ENCODE measurements at regions not wholly inside any gene's neighbourhood (a gene's known extent, or its start where the extent isn't known, plus 50 kb on each side); places are given as distances from the start of the nearest gene placed in this dataset.

GRCh38 chr5:143673676-143674468 is 138.1 kb upstream of the HMHB1 start:
- intact Hi-C loops (cut with DNase I) = no loop called here
- no peak for DNase-seq

GRCh38 chr5:143672806-143673205 is 139.2 kb upstream of the HMHB1 start:
- DNase-seq = peak in 15 of 42 donors; percentile 1 to 66 (median 23)
- intact Hi-C loops (cut with DNase I) = no loop called here

DNA sequence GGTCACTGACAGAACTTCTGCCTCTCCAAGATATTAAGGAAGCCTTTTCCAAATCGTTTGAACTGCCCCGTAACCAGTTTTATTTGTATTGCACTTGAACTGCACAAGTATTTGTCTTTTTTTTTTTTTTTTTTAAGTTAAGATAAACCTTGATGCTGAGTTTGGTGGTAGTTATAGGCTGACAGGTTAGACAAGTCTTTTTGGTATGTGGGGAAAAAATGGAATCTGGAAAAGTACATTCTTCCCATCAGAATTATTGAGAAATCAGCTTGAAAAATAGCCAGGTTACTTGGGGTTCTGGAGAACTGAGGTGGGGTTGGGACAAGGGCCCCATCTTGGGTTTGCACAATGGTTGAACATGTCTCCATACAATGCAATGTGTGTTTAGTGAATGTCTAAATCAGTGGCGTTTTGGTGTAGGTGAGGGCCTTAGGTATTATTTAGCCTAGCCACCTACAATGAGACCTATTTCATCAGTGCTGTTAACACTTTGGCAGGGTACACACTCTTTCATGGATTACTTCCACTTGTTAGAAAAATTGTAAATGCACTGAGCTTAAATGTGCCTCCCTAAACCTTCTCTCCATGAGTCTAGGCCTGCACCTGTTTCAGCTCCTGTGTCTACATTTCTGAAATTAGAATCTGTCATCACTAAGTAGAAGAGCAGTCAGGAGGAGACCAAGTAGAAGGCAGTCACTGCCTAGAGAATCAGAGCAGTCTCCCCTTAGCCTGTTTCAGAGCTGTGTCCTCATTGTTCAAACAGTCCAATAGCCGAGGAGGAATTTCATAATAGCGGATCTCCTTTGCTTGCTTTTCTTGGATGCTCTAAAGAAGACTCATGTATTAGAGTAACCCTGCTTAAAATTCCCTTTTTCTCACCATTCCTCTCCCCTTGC is 140.0 kb upstream of the HMHB1 start:
- DNase-seq = no peak
- intact Hi-C loops (cut with DNase I) = no loop called here

- intact Hi-C loops (cut with DNase I) = no loop called here
- DNase-seq = no peak
Observed at GRCh38 chr5:143671021-143671420, 140.9 kb upstream of the HMHB1 start.

GRCh38 chr5:143665866-143666265 is 146.1 kb upstream of the HMHB1 start:
- intact Hi-C loops (cut with DNase I) = no loop called here
- no peak for DNase-seq

DNA sequence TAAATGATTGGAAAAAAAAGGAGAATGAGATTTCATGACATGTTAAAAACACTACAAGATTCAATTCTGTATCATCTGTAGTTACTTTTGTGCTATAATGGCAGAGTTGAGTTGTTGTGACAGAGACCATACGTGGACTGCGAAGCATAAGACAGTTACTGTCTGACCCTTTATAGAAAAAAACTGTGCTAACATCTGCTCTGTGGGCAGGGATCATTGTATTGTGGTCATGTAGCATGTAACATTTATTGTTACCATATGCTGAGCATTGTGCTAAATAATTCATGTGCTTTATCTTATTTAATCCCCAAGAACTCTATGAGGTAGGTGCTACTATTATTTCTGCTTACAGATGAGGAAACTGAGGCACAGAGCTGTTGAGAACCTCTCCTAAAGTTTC is 147.3 kb upstream of the HMHB1 start:
- intact Hi-C loops (cut with DNase I) = no loop called here
- DNase-seq = no peak

- intact Hi-C loops (cut with DNase I) = no loop called here
- no peak for DNase-seq
Observed at GRCh38 chr5:143663872-143664271, 148.1 kb upstream of the HMHB1 start.

GRCh38 chr5:143662020-143662419 is 149.9 kb upstream of the HMHB1 start:
- intact Hi-C loops (cut with DNase I) = no loop called here
- DNase-seq = no peak

DNA sequence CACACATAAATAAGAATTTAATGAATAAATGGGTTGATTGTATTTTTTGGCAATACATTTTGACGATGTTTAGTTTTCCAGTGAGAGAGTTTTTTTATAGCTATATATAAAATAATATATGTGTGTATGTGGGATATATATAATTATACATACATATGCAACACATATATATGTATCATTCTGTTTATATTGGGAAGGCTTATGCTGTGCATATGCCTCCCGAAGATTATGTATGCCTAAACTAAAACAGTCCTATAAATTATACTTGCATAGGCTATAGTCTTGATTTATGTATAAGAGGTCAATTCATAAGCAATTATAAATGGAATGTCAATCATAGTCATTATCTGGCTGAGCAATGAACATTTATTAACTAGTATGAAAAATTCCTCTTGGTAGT is 151.3 kb upstream of the HMHB1 start:
- intact Hi-C loops (cut with DNase I) = no loop called here
- no peak for DNase-seq

GRCh38 chr5:143659599-143660238 is 152.2 kb upstream of the HMHB1 start:
- intact Hi-C loops (cut with DNase I) = no loop called here
- DNase-seq = no peak

- no peak for DNase-seq
- intact Hi-C loops (cut with DNase I) = no loop called here
Observed at GRCh38 chr5:143658956-143659355, 153.0 kb upstream of the HMHB1 start.

GRCh38 chr5:143657647-143658285 is 154.2 kb upstream of the HMHB1 start:
- no peak for DNase-seq
- intact Hi-C loops (cut with DNase I) = no loop called here

DNA sequence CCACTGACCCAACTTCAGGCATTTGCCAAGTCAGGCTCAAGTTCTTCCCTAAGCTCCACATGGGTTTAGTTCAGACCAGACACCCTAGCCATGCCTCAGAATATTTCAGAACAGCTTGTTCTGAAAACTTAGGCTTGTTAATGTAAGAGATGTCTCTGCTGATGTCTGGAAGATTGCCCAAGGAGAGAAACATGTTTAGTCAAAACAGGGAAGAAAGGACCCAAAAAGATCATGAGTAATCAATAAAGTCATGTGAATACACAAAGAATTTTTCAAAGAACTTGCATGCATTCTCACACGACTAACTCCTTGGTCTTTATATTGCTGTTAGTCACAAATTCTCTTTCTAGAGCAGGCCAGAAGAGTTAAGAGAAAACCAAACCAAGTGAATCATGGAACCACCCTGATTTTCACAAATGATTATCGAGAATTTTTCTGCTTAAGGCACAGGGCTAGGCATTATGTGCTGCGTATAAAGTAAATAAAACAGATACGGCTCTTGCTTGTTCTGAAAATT is 158.1 kb upstream of the HMHB1 start:
- no peak for DNase-seq
- intact Hi-C loops (cut with DNase I) = no loop called here

DNA sequence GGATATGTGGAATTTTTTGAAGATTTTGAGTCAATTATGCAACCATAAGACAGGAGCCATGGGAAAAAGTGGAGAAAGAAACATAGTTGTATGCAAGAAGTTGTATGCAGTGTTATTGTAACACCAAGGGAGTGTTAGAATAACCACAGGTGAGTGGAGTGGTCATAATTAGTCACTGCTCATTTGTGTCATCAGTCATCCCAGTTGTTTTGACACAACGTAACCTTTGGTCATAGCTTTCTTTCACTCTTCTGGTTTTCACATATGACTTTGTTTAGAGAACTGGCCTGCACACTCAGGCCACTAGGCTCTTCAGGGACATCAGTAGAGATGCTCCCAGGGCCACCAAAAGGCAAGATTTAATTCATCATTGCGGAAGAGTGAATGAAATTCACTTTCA is 158.7 kb upstream of the HMHB1 start:
- intact Hi-C loops (cut with DNase I) = no loop called here
- DNase-seq = no peak

DNA sequence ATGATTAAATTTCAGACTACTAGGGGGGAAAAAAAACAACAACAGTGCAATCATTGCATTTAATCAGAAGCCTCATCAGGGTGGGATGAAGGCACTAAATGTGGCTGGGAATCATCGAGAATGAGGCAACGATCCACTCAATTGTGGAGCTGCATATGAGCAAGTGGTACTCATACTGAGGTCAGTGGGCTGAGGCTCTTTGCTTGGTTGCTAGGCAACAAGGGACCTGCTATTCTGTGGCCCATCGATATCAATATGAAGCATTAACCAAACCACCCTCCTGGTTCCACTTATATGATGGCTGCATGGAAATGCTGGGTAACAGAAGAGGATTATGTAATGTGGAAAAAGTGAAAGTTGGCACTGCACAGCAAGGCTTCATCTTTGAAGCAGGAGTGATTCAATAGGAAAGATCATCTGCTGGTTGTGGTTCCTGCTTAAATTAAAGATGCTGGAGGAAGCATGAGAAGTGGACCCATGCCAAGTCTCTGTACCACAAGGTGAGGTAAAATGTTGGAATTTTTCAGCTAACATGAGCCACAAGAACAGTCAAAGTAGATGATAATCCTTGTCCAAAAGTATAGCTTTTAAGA is 159.8 kb upstream of the HMHB1 start:
- intact Hi-C loops (cut with DNase I) = no loop called here
- DNase-seq = no peak

GRCh38 chr5:143649937-143650621 is 161.9 kb upstream of the HMHB1 start:
- no peak for DNase-seq
- intact Hi-C loops (cut with DNase I) = no loop called here

GRCh38 chr5:143648696-143649095 is 163.3 kb upstream of the HMHB1 start:
- intact Hi-C loops (cut with DNase I) = no loop called here
- peak in 3 of 42 donors; percentile 21 to 62 (median 22) for DNase-seq

- intact Hi-C loops (cut with DNase I) = no loop called here
- no peak for DNase-seq
Observed at GRCh38 chr5:143646961-143647360, 165.0 kb upstream of the HMHB1 start.
